SK-N-SH (cell line): ENCODE measurements at regions not wholly inside any gene's neighbourhood (a gene's known extent, or its start where the extent isn't known, plus 50 kb on each side); places are given as distances from the start of the nearest gene placed in this dataset.

Experiments used
- CTCF ChIA-PET: fragments of 300-600, 350-600 bp; formaldehyde crosslinking; extraction: SDS; loops from one replicate; lab custom pipeline; 2021; lab: Yijun Ruan, JAX
- POLR2A ChIA-PET: fragments of 350-600 bp; sonication (Branson Sonifier 250); formaldehyde crosslinking; extraction: SDS; loops from one replicate; lab custom pipeline; 2020; ENCODE audit warnings: antibody characterized with exemption, inconsistent platforms; lab: Yijun Ruan, JAX
- DNase-seq: peaks from one replicate; pipeline ENCODE4 v3.0.0; 2012
- H2AFZ ChIP-seq: fragments of 200-600 bp; sonication (generic); 2 replicates; pipeline ENCODE4 v1.8.1; 2016; ENCODE audit warnings: antibody characterized with exemption, mild to moderate bottlenecking, low read depth
- H3F3A ChIP-seq: fragments of 200-600 bp; sonication (generic); replicated peaks from 2 replicates; pipeline ENCODE3; 2016; ENCODE audit warnings: antibody characterized with exemption, mild to moderate bottlenecking; ENCODE audit not compliant: insufficient read depth
- H3K27ac ChIP-seq, 2 experiments: fragments of 200-500 bp in 1 of 2; fragments of 200-600 bp in 1 of 2; sonication (Bioruptor generic) in 1 of 2; sonication (generic), shearing (Covaris generic) in 1 of 2; 2 replicates each; pipeline versions ENCODE4 v1.5.1 to v1.6.1; 2014 to 2016; ENCODE audit warnings: low read depth in 2 of 2, inconsistent platforms in 1 of 2, low read length in 1 of 2, mild to moderate bottlenecking in 1 of 2, mixed read lengths in 1 of 2
- H3K27me3 ChIP-seq: fragments of 200-600 bp; sonication (generic), shearing (Covaris generic); 2 replicates; pipeline ENCODE4 v1.6.1; 2016; ENCODE audit warnings: mixed run types; ENCODE audit not compliant: insufficient read depth
- H3K36me3 ChIP-seq, 2 experiments: fragments of 200-500 bp in 1 of 2; fragments of 200-600 bp in 1 of 2; sonication (Bioruptor generic) in 1 of 2; sonication (generic) in 1 of 2; replicated peaks in 1 of 2; 2 replicates each; pipeline versions ENCODE3 to v1.5.1; 2014 to 2016; ENCODE audit warnings: low read length in 1 of 2, mild to moderate bottlenecking in 1 of 2; ENCODE audit not compliant: insufficient read depth in 2 of 2, control insufficient read depth in 1 of 2
- H3K4me1 ChIP-seq, 2 experiments: fragments of 200-500 bp in 1 of 2; fragments of 200-600 bp in 1 of 2; sonication (Bioruptor generic) in 1 of 2; sonication (generic), shearing (Covaris generic) in 1 of 2; 2 replicates each; pipeline versions ENCODE4 v1.5.1 to v1.6.1; 2014 to 2016; ENCODE audit warnings: low read depth in 1 of 2, low read length in 1 of 2, mixed run types in 1 of 2; ENCODE audit not compliant: insufficient read depth in 2 of 2, control insufficient read depth in 1 of 2
- H3K4me2 ChIP-seq: fragments of 200-600 bp; sonication (generic), shearing (Covaris generic); 2 replicates; pipeline ENCODE4 v1.6.1; 2017; ENCODE audit warnings: mixed run types
- H3K4me3 ChIP-seq, 2 experiments: fragments of 200-500 bp in 1 of 2; fragments of 200-600 bp in 1 of 2; sonication (Bioruptor generic) in 1 of 2; sonication (generic), shearing (Covaris generic) in 1 of 2; 2 replicates each; pipeline versions ENCODE4 v1.5.1 to v1.8.1; 2014 to 2016; ENCODE audit warnings: low read depth in 2 of 2, inconsistent platforms in 1 of 2, low read length in 1 of 2, mild to moderate bottlenecking in 1 of 2, mixed read lengths in 1 of 2, moderate library complexity in 1 of 2
- H3K79me2 ChIP-seq: fragments of 200-600 bp; sonication (generic); 2 replicates; pipeline ENCODE4 v1.8.1; 2017; ENCODE audit warnings: mild to moderate bottlenecking; ENCODE audit not compliant: insufficient read depth
- H3K9ac ChIP-seq: fragments of 200-600 bp; sonication (generic); 2 replicates; pipeline ENCODE4 v1.6.1; 2017; ENCODE audit warnings: mixed run types
- H3K9me2 ChIP-seq: fragments of 200-600 bp; sonication (generic); 2 replicates; pipeline ENCODE4 v1.6.1; 2017; ENCODE audit warnings: mixed run types
- H3K9me3 ChIP-seq: fragments of 200-600 bp; sonication (generic); 2 replicates; pipeline ENCODE4 v1.6.1; 2017; ENCODE audit warnings: mixed run types, mild to moderate bottlenecking, moderate library complexity
- H4K20me1 ChIP-seq: fragments of 200-600 bp; sonication (generic); 2 replicates; pipeline ENCODE4 v1.6.1; 2017; ENCODE audit warnings: mild to moderate bottlenecking, mixed run types; ENCODE audit not compliant: insufficient read depth
- GABPA ChIP-seq: IDR thresholded peaks from 2 replicates; pipeline ENCODE4 v1.4.0; 2012; ENCODE audit warnings: low read depth, mild to moderate bottlenecking
- GATA2 ChIP-seq: sonication (generic); formaldehyde crosslinking; IDR thresholded peaks from 2 replicates; pipeline ENCODE4 v1.5.0; 2020; ENCODE audit warnings: mild to moderate bottlenecking, missing genetic modification reagents
- MEF2A ChIP-seq: IDR thresholded peaks from 2 replicates; pipeline ENCODE4 v1.4.0; 2012; ENCODE audit warnings: low read depth, borderline replicate concordance
- MXI1 ChIP-seq: IDR thresholded peaks from 2 replicates; pipeline ENCODE4 v1.6.1; 2012; ENCODE audit warnings: mild to moderate bottlenecking, low read depth, low read length, improper control_type of control experiment
- NFIC ChIP-seq: IDR thresholded peaks from 2 replicates; pipeline ENCODE4 v1.4.0; 2012; ENCODE audit warnings: borderline replicate concordance
- NRF1 ChIP-seq: IDR thresholded peaks from 2 replicates; pipeline ENCODE4 v1.6.1; 2012; ENCODE audit warnings: low read depth, mild to moderate bottlenecking, low read length
- POLR2AphosphoS5 ChIP-seq: IDR thresholded peaks from 2 replicates; pipeline ENCODE4 v1.6.1; 2012; ENCODE audit warnings: low read depth, low read length
- RXRA ChIP-seq: IDR thresholded peaks from 2 replicates; pipeline ENCODE4 v1.4.0; 2012; ENCODE audit warnings: low read depth, mild to moderate bottlenecking, borderline replicate concordance
- TCF12 ChIP-seq: IDR thresholded peaks from 2 replicates; pipeline ENCODE4 v1.4.0; 2012
- TEAD4 ChIP-seq: IDR thresholded peaks from 2 replicates; pipeline ENCODE4 v1.4.0; 2012; ENCODE audit warnings: mild to moderate bottlenecking, borderline replicate concordance; ENCODE audit not compliant: insufficient read depth
- YY1 ChIP-seq: IDR thresholded peaks from 2 replicates; pipeline ENCODE4 v1.4.0; 2012; ENCODE audit warnings: low read depth, mild to moderate bottlenecking
- WGBS: methylation state at CpG from one replicate; pipeline ENCODE4 v1.1.6; 2017; ENCODE audit warnings: low lambda C conversion rate; 5-methylcytosine and 5-hydroxymethylcytosine counted together
- TF ChIP-seq, protein P1 (sequence below): IDR thresholded peaks from 2 replicates; pipeline ENCODE4 v1.4.0; 2012; ENCODE audit warnings: low read depth
- TF ChIP-seq, protein P2 (sequence below): fragments of 150-350 bp; IDR thresholded peaks from 2 replicates; pipeline ENCODE4 v1.6.1; 2016; ENCODE audit warnings: mild to moderate bottlenecking, low read depth, low read length
- TF ChIP-seq, protein P3 (sequence below): IDR thresholded peaks from 2 replicates; pipeline ENCODE4; 2012

- Histone ChIP-seq H3K36me3 (no peaks in the 10 kb centered on the region), H3F3A (no peaks in the 10 kb centered on the region), H3K4me2 (no peak overlapping the region), H2AFZ (no peak overlapping the region), H3K27ac (no peak overlapping the region), H3K4me1 (no peaks in the 10 kb centered on the region), H3K79me2 (no peaks in the 10 kb centered on the region), H3K9me3 (no peaks in the 10 kb centered on the region), H3K4me3 (no peak overlapping the region), H3K9me2 (no peaks in the 10 kb centered on the region), H3K9ac (no peak overlapping the region), H4K20me1 (no peaks in the 10 kb centered on the region), H3K27me3 (no peaks in the 10 kb centered on the region; the same call in 1 of the 2 replicates)
- 0% methylated on average over 1 of the region's 1 CpG for WGBS
- TF ChIP-seq TEAD4, result no peak
- TF ChIP-seq POLR2AphosphoS5, result no peak
- TF ChIP-seq GABPA, result no peak
- no peak for TF ChIP-seq NRF1
- no peak for TF ChIP-seq TCF12
- TF ChIP-seq, protein P1, sequence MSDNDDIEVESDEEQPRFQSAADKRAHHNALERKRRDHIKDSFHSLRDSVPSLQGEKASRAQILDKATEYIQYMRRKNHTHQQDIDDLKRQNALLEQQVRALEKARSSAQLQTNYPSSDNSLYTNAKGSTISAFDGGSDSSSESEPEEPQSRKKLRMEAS, result no peak
- ChIA-PET POLR2A (no interaction called here), CTCF (no interaction called here)
- DNase-seq, result no peak
Observed at GRCh38 chr4:178296669-178297068, 854.4 kb upstream of the AGA start.

GRCh38 chr4:178306565-178306964 is 864.3 kb upstream of the AGA start:
- no peak for DNase-seq
- Histone ChIP-seq H3K9me2 (no peaks in the 10 kb centered on the region), H3K27me3 (no peaks in the 10 kb centered on the region), H3K27ac (no peak overlapping the region), H4K20me1 (no peaks in the 10 kb centered on the region), H3K9ac (no peak overlapping the region), H3K4me1 (no peaks in the 10 kb centered on the region), H3K36me3 (no peaks in the 10 kb centered on the region), H3K79me2 (no peaks in the 10 kb centered on the region), H3K4me2 (no peak overlapping the region), H3F3A (no peaks in the 10 kb centered on the region), H3K9me3 (no peaks in the 10 kb centered on the region; the same call in 1 of the 2 replicates), H3K4me3 (no peak overlapping the region), H2AFZ (no peak overlapping the region)
- ChIA-PET CTCF (no interaction called here), POLR2A (no interaction called here)
- TF ChIP-seq, protein P2, sequence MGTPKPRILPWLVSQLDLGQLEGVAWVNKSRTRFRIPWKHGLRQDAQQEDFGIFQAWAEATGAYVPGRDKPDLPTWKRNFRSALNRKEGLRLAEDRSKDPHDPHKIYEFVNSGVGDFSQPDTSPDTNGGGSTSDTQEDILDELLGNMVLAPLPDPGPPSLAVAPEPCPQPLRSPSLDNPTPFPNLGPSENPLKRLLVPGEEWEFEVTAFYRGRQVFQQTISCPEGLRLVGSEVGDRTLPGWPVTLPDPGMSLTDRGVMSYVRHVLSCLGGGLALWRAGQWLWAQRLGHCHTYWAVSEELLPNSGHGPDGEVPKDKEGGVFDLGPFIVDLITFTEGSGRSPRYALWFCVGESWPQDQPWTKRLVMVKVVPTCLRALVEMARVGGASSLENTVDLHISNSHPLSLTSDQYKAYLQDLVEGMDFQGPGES, result no peak
- TF ChIP-seq RXRA, result no peak
- no peak for TF ChIP-seq YY1
- no peak for TF ChIP-seq GATA2 (CRISPR knock-in tag)
- TF ChIP-seq MEF2A, result no peak
- no peak for TF ChIP-seq MXI1
- TF ChIP-seq, protein P3, sequence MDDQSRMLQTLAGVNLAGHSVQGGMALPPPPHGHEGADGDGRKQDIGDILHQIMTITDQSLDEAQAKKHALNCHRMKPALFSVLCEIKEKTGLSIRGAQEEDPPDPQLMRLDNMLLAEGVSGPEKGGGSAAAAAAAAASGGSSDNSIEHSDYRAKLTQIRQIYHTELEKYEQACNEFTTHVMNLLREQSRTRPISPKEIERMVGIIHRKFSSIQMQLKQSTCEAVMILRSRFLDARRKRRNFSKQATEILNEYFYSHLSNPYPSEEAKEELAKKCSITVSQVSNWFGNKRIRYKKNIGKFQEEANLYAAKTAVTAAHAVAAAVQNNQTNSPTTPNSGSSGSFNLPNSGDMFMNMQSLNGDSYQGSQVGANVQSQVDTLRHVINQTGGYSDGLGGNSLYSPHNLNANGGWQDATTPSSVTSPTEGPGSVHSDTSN, result no peak
- TF ChIP-seq NFIC, result no peak
- 5% methylated on average over 3 of the region's 3 CpGs for WGBS
